Kidney (tissue), 13 donors: ENCODE measurements at regions not wholly inside any gene's neighbourhood (a gene's known extent, or its start where the extent isn't known, plus 50 kb on each side); places are given as distances from the start of the nearest gene placed in this dataset.

Source experiments
- DNase-seq, 5 donors: peaks; one replicate each; pipeline ENCODE4 v3.0.0-alpha.2; 2013 to 2020
- FAIRE-seq: peaks from 2 replicates; lab custom pipeline; 2012; peaks lifted over from hg19 to GRCh38; lab: Jason Lieb, UNC
- H3K27ac ChIP-seq, 2 donors: one replicate each; pipeline ENCODE4 v1.7.0; 2013; ENCODE audit warnings: low read depth in 2 of 2, low read length in 2 of 2, inconsistent platforms in 1 of 2
- H3K27me3 ChIP-seq: one replicate; pipeline ENCODE4 v1.7.1; 2013; ENCODE audit warnings: low read length, inconsistent platforms; ENCODE audit not compliant: control insufficient read depth, insufficient read depth
- H3K36me3 ChIP-seq, 3 donors: one replicate each; pipeline versions ENCODE4 v1.7.0 to v1.7.1; 2013; ENCODE audit warnings: low read length in 3 of 3, control low read depth in 1 of 3, inconsistent platforms in 1 of 3; ENCODE audit not compliant: insufficient read depth in 3 of 3, control insufficient read depth in 2 of 3
- H3K4me1 ChIP-seq, 3 donors: one replicate each; pipeline versions ENCODE4 v1.7.0 to v1.7.1; 2013; ENCODE audit warnings: low read length in 3 of 3, inconsistent platforms in 1 of 3, low read depth in 1 of 3; ENCODE audit not compliant: control insufficient read depth in 2 of 3, insufficient read depth in 2 of 3
- H3K4me3 ChIP-seq, 3 donors: one replicate each; pipeline versions ENCODE4 v1.7.0 to v1.8.1; 2013; ENCODE audit warnings: low read length in 3 of 3, control low read depth in 1 of 3, inconsistent platforms in 1 of 3
- H3K9ac ChIP-seq, 3 donors: one replicate each; pipeline versions ENCODE4 v1.7.0 to v1.7.1; 2013; ENCODE audit warnings: low read length in 3 of 3, control low read depth in 1 of 3, inconsistent platforms in 1 of 3
- H3K9me3 ChIP-seq, 3 donors: one replicate each; pipeline versions ENCODE4 v1.7.0 to v1.7.1; 2013; ENCODE audit warnings: low read length in 3 of 3, control low read depth in 1 of 3, inconsistent platforms in 1 of 3; ENCODE audit not compliant: control insufficient read depth in 2 of 3, insufficient read depth in 1 of 3
- CTCF ChIP-seq: IDR thresholded peaks from 3 replicates; pipeline ENCODE4 v1.5.1; 2012; ENCODE audit warnings: mild to moderate bottlenecking, moderate library complexity, borderline replicate concordance; ENCODE audit not compliant: insufficient read depth; ENCODE audit errors: extremely low read depth
- intact Hi-C: fragments of 100-400 bp; cut with DNase I; formaldehyde crosslinking; loops from one replicate; pipeline ENCODE4 v1.11.1; 2022
- donor health status: control.
- donor health status: control.
- donor health status: control.
- donor health status: control.
- donor health status: control.
- donor health status: DM: yes; HTN: yes; CAD: no.
- donor health status: Normal renal cell carcinoma (clear cell type).

GRCh38 chr11:62048100-62048499 lies 75.7 kb upstream of the INCENP start:
- H3K9me3 ChIP-seq: no peaks in the 10 kb centered on the region
- TF ChIP-seq CTCF: no peak
- peaks cover 0 to 4% (median 3%) of the 10 kb centered on the region in 3 donors for H3K4me1 ChIP-seq
- H3K4me3 ChIP-seq: no peak overlapping the region
- H3K27me3 ChIP-seq: no peaks in the 10 kb centered on the region
- intact Hi-C loops: no loop called here
- DNase-seq: peak in 1 of 5 donors; percentile 25
- H3K27ac ChIP-seq: no peak overlapping the region
- H3K9ac ChIP-seq: no peak overlapping the region
- no peak for FAIRE-seq
- H3K36me3 ChIP-seq: no peaks in the 10 kb centered on the region

GRCh38 chr11:62046568-62047100 lies 77.2 kb upstream of the INCENP start:
- intact Hi-C loops: no loop called here
- Histone ChIP-seq H3K27ac (no peak overlapping the region), H3K4me1 (peaks cover 0 to 8% (median 7%) of the 10 kb centered on the region in 3 donors), H3K36me3 (no peaks in the 10 kb centered on the region), H3K4me3 (no peak overlapping the region), H3K27me3 (no peaks in the 10 kb centered on the region), H3K9ac (no peak overlapping the region), H3K9me3 (no peaks in the 10 kb centered on the region)
- no peak for FAIRE-seq
- DNase-seq: no peak
- TF ChIP-seq CTCF: no peak

- peaks cover 0 to 8% (median 7%) of the 10 kb centered on the region in 3 donors for H3K4me1 ChIP-seq
- no peak overlapping the region for H3K27ac ChIP-seq
- intact Hi-C loops: no loop called here
- FAIRE-seq (no peak), DNase-seq (no peak)
- no peaks in the 10 kb centered on the region for H3K36me3 ChIP-seq
- H3K4me3 ChIP-seq: no peak overlapping the region
- no peak overlapping the region for H3K9ac ChIP-seq
- no peak for TF ChIP-seq CTCF
- no peaks in the 10 kb centered on the region for H3K27me3 ChIP-seq
- no peaks in the 10 kb centered on the region for H3K9me3 ChIP-seq
Observed at GRCh38 chr11:62044639-62045121, 77.2 kb upstream of the FTH1 start.

- FAIRE-seq (no peak), DNase-seq (no peak)
- H3K9me3 ChIP-seq: no peaks in the 10 kb centered on the region
- no peak for TF ChIP-seq CTCF
- H3K4me3 ChIP-seq: no peak overlapping the region
- intact Hi-C loops: no loop called here
- H3K36me3 ChIP-seq: no peaks in the 10 kb centered on the region
- no peaks in the 10 kb centered on the region for H3K27me3 ChIP-seq
- H3K4me1 ChIP-seq: no peaks in the 10 kb centered on the region
- no peak overlapping the region for H3K9ac ChIP-seq
- no peak overlapping the region for H3K27ac ChIP-seq
Observed at GRCh38 chr11:62035293-62035692, 67.9 kb upstream of the FTH1 start.
